ENCODE measurements at regions not wholly inside any gene's neighbourhood (a gene's known extent, or its start where the extent isn't known, plus 50 kb on each side); places are given as distances from the start of the nearest gene placed in this dataset.

DNA sequence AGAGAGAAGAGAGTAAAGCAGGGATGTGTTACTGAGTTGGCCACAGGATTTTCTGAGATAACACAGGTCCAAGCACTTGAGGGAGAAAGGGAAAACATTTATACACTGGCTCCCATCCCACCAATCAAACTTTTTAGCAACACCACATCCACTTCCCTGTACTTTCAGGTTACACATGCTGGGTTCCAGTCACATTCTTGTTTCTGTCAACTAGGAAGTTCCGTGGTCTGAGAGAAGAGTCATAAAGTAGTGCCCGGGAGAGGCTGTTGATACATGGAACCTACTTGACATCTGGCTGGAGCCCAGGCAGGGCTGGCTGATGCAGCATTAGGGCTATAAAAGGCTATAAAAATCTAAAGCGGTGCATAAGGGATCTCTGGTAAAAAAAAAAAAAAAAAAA lies 473.9 kb upstream of the COX7C start:
- TF ChIP-seq, protein P1, sequence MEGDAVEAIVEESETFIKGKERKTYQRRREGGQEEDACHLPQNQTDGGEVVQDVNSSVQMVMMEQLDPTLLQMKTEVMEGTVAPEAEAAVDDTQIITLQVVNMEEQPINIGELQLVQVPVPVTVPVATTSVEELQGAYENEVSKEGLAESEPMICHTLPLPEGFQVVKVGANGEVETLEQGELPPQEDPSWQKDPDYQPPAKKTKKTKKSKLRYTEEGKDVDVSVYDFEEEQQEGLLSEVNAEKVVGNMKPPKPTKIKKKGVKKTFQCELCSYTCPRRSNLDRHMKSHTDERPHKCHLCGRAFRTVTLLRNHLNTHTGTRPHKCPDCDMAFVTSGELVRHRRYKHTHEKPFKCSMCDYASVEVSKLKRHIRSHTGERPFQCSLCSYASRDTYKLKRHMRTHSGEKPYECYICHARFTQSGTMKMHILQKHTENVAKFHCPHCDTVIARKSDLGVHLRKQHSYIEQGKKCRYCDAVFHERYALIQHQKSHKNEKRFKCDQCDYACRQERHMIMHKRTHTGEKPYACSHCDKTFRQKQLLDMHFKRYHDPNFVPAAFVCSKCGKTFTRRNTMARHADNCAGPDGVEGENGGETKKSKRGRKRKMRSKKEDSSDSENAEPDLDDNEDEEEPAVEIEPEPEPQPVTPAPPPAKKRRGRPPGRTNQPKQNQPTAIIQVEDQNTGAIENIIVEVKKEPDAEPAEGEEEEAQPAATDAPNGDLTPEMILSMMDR (IDR thresholded peaks at IDR 0.05): no peak
- TF ChIP-seq EZH2 (IDR thresholded peaks at IDR 0.05): no peak

Data from neural progenitor cell (in vitro differentiated cells).